H9 (cell line): ENCODE measurements at regions not wholly inside any gene's neighbourhood (a gene's known extent, or its start where the extent isn't known, plus 50 kb on each side); places are given as distances from the start of the nearest gene placed in this dataset.

Experiments
- DNase-seq: peaks from one replicate; pipeline ENCODE4 v3.0.0-alpha.2; 2017
- H2AFZ ChIP-seq: one replicate; pipeline ENCODE4 v1.6.1; 2013; ENCODE audit warnings: mild to moderate bottlenecking, low read length, control low read depth, moderate library complexity
- H2AK5ac ChIP-seq: 2 replicates; pipeline ENCODE4 v1.6.1; 2013; ENCODE audit warnings: low read length, control low read depth, mixed read lengths; ENCODE audit not compliant: insufficient read length
- H2BK120ac ChIP-seq: one replicate; pipeline ENCODE4 v1.6.1; 2013; ENCODE audit warnings: low read depth, mild to moderate bottlenecking, low read length, control low read depth, inconsistent platforms; ENCODE audit not compliant: poor library complexity, severe bottlenecking
- H2BK12ac ChIP-seq: 2 replicates; pipeline ENCODE4 v1.6.1; 2013; ENCODE audit warnings: low read length, control low read depth, mixed read lengths, low read depth; ENCODE audit not compliant: insufficient read length
- H2BK15ac ChIP-seq: 2 replicates; pipeline ENCODE4 v1.6.1; 2013; ENCODE audit warnings: low read depth, low read length, control low read depth
- H2BK20ac ChIP-seq: one replicate; pipeline ENCODE4 v1.6.1; 2013; ENCODE audit warnings: low read depth, mild to moderate bottlenecking, low read length, control low read depth, inconsistent platforms; ENCODE audit not compliant: poor library complexity, severe bottlenecking
- H2BK5ac ChIP-seq: 2 replicates; pipeline ENCODE4 v1.6.1; 2013; ENCODE audit warnings: low read length, control low read depth, mixed read lengths; ENCODE audit not compliant: insufficient read length
- H3K14ac ChIP-seq: 2 replicates; pipeline ENCODE4 v1.6.1; 2013; ENCODE audit warnings: low read length, control low read depth; ENCODE audit not compliant: insufficient read depth
- H3K18ac ChIP-seq: 2 replicates; pipeline ENCODE4 v1.6.1; 2013; ENCODE audit warnings: low read depth, mild to moderate bottlenecking, mixed read lengths, low read length, control low read depth; ENCODE audit not compliant: insufficient read length
- H3K23ac ChIP-seq: 2 replicates; pipeline ENCODE4 v1.6.1; 2013; ENCODE audit warnings: low read length, control low read depth, mixed read lengths, low read depth; ENCODE audit not compliant: insufficient read length
- H3K23me2 ChIP-seq: 2 replicates; pipeline ENCODE4 v1.6.1; 2013; ENCODE audit warnings: low read depth, mild to moderate bottlenecking, mixed read lengths, low read length, control low read depth; ENCODE audit not compliant: insufficient read length, poor library complexity, severe bottlenecking
- H3K27ac ChIP-seq: 2 replicates; pipeline ENCODE4 v1.5.1; 2013; ENCODE audit warnings: low read length, control low read depth, mixed read lengths, low read depth; ENCODE audit not compliant: insufficient read length
- H3K27me3 ChIP-seq: 2 replicates; pipeline ENCODE4 v1.6.1; 2013; ENCODE audit warnings: low read length, control low read depth, inconsistent platforms; ENCODE audit not compliant: insufficient read depth
- H3K4ac ChIP-seq: 2 replicates; pipeline ENCODE4 v1.6.1; 2013; ENCODE audit warnings: low read depth, mild to moderate bottlenecking, control low read depth, inconsistent platforms, low read length, moderate library complexity
- H3K4me1 ChIP-seq: 2 replicates; pipeline ENCODE4 v1.6.1; 2013; ENCODE audit warnings: low read length, control low read depth, inconsistent platforms; ENCODE audit not compliant: insufficient read depth
- H3K4me2 ChIP-seq: 2 replicates; pipeline ENCODE4 v1.6.1; 2013; ENCODE audit warnings: low read length, control low read depth, mixed read lengths; ENCODE audit not compliant: insufficient read length, insufficient read depth
- H3K56ac ChIP-seq: 2 replicates; pipeline ENCODE4 v1.6.1; 2013; ENCODE audit warnings: low read depth, mild to moderate bottlenecking, mixed read lengths, low read length, control low read depth; ENCODE audit not compliant: insufficient read length
- H3K79me1 ChIP-seq: 2 replicates; pipeline ENCODE4 v1.6.1; 2013; ENCODE audit warnings: low read depth, mild to moderate bottlenecking, moderate library complexity, low read length, control low read depth, inconsistent platforms; ENCODE audit not compliant: insufficient read depth, poor library complexity, severe bottlenecking
- H3K79me2 ChIP-seq: 2 replicates; pipeline ENCODE4 v1.6.1; 2013; ENCODE audit warnings: low read length, control low read depth, inconsistent platforms; ENCODE audit not compliant: insufficient read depth
- H3K9ac ChIP-seq: 2 replicates; pipeline ENCODE4 v1.6.1; 2013; ENCODE audit warnings: low read length, control low read depth, mixed read lengths; ENCODE audit not compliant: insufficient read length; ENCODE audit errors: extremely low read depth
- H3K9me3 ChIP-seq: one replicate; pipeline ENCODE4 v1.6.1; 2013; ENCODE audit warnings: low read depth, low read length, inconsistent platforms; ENCODE audit not compliant: control insufficient read depth
- H3T11ph ChIP-seq: one replicate; pipeline ENCODE4 v1.6.1; 2013; ENCODE audit warnings: mild to moderate bottlenecking, low read length, control low read depth, inconsistent platforms
- H4K20me1 ChIP-seq: one replicate; pipeline ENCODE4 v1.6.1; 2013; ENCODE audit not compliant: control insufficient read depth, insufficient read length, insufficient read depth
- H4K5ac ChIP-seq: 2 replicates; pipeline ENCODE4 v1.6.1; 2013; ENCODE audit warnings: low read depth, mild to moderate bottlenecking, mixed read lengths, low read length, control low read depth; ENCODE audit not compliant: insufficient read length
- H4K8ac ChIP-seq: replicated peaks from 2 replicates; pipeline ENCODE4 v1.6.1; 2013; ENCODE audit warnings: low read length, control low read depth, mixed read lengths, low read depth; ENCODE audit not compliant: insufficient read length
- H4K91ac ChIP-seq: 2 replicates; pipeline ENCODE4 v1.6.1; 2013; ENCODE audit warnings: low read depth, mild to moderate bottlenecking, moderate library complexity, mixed read lengths, low read length, control low read depth; ENCODE audit not compliant: insufficient read length
- H3K27ac Mint-ChIP-seq, 3 experiments: 2 replicates in 2 of 3; 3 replicates in 1 of 3; pipeline ENCODE4 v1.8.0; 2020 to 2021; ENCODE audit warnings: mixed read lengths in 3 of 3, mild to moderate bottlenecking in 1 of 3, moderate library complexity in 1 of 3
- H3K27me3 Mint-ChIP-seq: 2 replicates; pipeline ENCODE4 v1.8.0; 2021; ENCODE audit warnings: low read depth, mild to moderate bottlenecking, moderate library complexity, mixed read lengths
- H3K36me3 Mint-ChIP-seq, 3 experiments: 2 replicates in 2 of 3; 3 replicates in 1 of 3; pipeline ENCODE4 v1.8.0; 2020 to 2021; ENCODE audit warnings: low read depth in 3 of 3, mixed read lengths in 3 of 3; ENCODE audit not compliant: insufficient read depth in 1 of 3
- H3K4me1 Mint-ChIP-seq, 2 experiments: 2 replicates each; pipeline ENCODE4 v1.8.0; 2020; ENCODE audit warnings: mixed read lengths in 2 of 2
- H3K4me3 Mint-ChIP-seq, 2 experiments: 2 replicates in 1 of 2; 3 replicates in 1 of 2; pipeline ENCODE4 v1.8.0; 2020 to 2021; ENCODE audit warnings: mild to moderate bottlenecking in 2 of 2, mixed read lengths in 2 of 2, moderate library complexity in 1 of 2
- H3K9me3 Mint-ChIP-seq, 2 experiments: 2 replicates in 1 of 2; 3 replicates in 1 of 2; pipeline ENCODE4 v1.8.0; 2020; ENCODE audit warnings: mild to moderate bottlenecking in 2 of 2, mixed read lengths in 2 of 2, moderate library complexity in 1 of 2
- CTCF ChIP-seq: fragments of 200-600 bp; sonication (generic); conservative IDR thresholded peaks from 3 replicates; pipeline ENCODE4 v1.8.0; 2021; ENCODE audit warnings: antibody characterized with exemption, mild to moderate bottlenecking
- WGBS: extraction: QIAGEN DNeasy Blood & Tissue Kit; methylation state at CpG from one replicate; pipeline ENCODE4 v1.1.7; 2013; ENCODE audit warnings: missing lambda C conversion rate, low lambda C conversion rate, mixed read lengths; ENCODE audit not compliant: insufficient read length; ENCODE audit errors: extremely low coverage; 5-methylcytosine and 5-hydroxymethylcytosine counted together

- H3K4me2 ChIP-seq, result no peak overlapping the region
- H3K4me1 Mint-ChIP-seq, result peaks cover 6 to 7% of the 10 kb centered on the region in 2 experiments; a peak in 3 of 4 replicates
- peaks cover 0 to 8% of the 10 kb centered on the region in 2 experiments; a peak in 4 of 5 replicates for H3K9me3 Mint-ChIP-seq
- H3K9ac ChIP-seq, result no peak overlapping the region
- no peak overlapping the region for H2BK15ac ChIP-seq
- H3K23me2 ChIP-seq, result no peaks in the 10 kb centered on the region
- no peak overlapping the region for H4K5ac ChIP-seq
- no peaks in the 10 kb centered on the region for H3K27me3 ChIP-seq
- H3K4me1 ChIP-seq, result no peaks in the 10 kb centered on the region
- no peak overlapping the region for H3K23ac ChIP-seq
- H4K91ac ChIP-seq, result no peak overlapping the region
- no peak overlapping the region for H2AFZ ChIP-seq
- no peak overlapping the region for H2BK120ac ChIP-seq
- no peak for DNase-seq
- H3K27me3 Mint-ChIP-seq, result no peaks in the 10 kb centered on the region
- no peak overlapping the region for H2BK12ac ChIP-seq
- H3K79me1 ChIP-seq, result no peaks in the 10 kb centered on the region
- H3K9me3 ChIP-seq, result no peaks in the 10 kb centered on the region
- no peak overlapping the region for H4K8ac ChIP-seq
- no peak for TF ChIP-seq CTCF
- no CpG with 5 or more reads among the region's 2 CpGs for WGBS
- H3K4me3 Mint-ChIP-seq, result no peak overlapping the region
- H3K79me2 ChIP-seq, result no peaks in the 10 kb centered on the region
- no peak overlapping the region for H3K27ac ChIP-seq
- no peak overlapping the region for H3T11ph ChIP-seq
- H3K36me3 Mint-ChIP-seq, result no peaks in the 10 kb centered on the region; a peak in 1 of 7 replicates
- no peak overlapping the region for H3K4ac ChIP-seq
- H2BK20ac ChIP-seq, result no peak overlapping the region
- no peak overlapping the region for H3K56ac ChIP-seq
- H3K18ac ChIP-seq, result no peak overlapping the region
- no peak overlapping the region for H3K27ac Mint-ChIP-seq
- H4K20me1 ChIP-seq, result no peaks in the 10 kb centered on the region
- H2AK5ac ChIP-seq, result no peak overlapping the region
- H3K14ac ChIP-seq, result no peak overlapping the region
- H2BK5ac ChIP-seq, result no peak overlapping the region
Measured at GRCh38 chr9:91134608-91135007, 227.1 kb downstream of the AUH start.
